RWPE1 (cell line): ENCODE measurements at regions not wholly inside any gene's neighbourhood (a gene's known extent, or its start where the extent isn't known, plus 50 kb on each side); places are given as distances from the start of the nearest gene placed in this dataset.
"Not testable (repeated sequence)": the region's sequence is repeated elsewhere in the genome, so short reads cannot be mapped to it uniquely, and the experiment has no call there.

Experiments used
- CTCF ChIA-PET: fragments of 350-600 bp; sonication (Branson Sonifier 250); formaldehyde crosslinking; extraction: SDS; loops from one replicate; lab custom pipeline; 2021; lab: Yijun Ruan, JAX
- POLR2A ChIA-PET: fragments of 400-600 bp; formaldehyde crosslinking; extraction: SDS; loops from one replicate; lab custom pipeline; 2020; ENCODE audit warnings: antibody characterized with exemption; ENCODE audit not compliant: low non-redundant PET; lab: Yijun Ruan, JAX
- DNase-seq: peaks from one replicate; pipeline ENCODE4 v3.0.0; 2012; ENCODE audit warnings: low spot score
- H3K27ac ChIP-seq: fragments of 450-650 bp; 2 replicates; pipeline ENCODE4 v1.5.1; 2017
- TF ChIP-seq, protein P1 (sequence below): fragments of 450-650 bp; conservative IDR thresholded peaks from 2 replicates; pipeline ENCODE4 v1.5.1; 2017; ENCODE audit warnings: low read depth, mild to moderate bottlenecking

DNA sequence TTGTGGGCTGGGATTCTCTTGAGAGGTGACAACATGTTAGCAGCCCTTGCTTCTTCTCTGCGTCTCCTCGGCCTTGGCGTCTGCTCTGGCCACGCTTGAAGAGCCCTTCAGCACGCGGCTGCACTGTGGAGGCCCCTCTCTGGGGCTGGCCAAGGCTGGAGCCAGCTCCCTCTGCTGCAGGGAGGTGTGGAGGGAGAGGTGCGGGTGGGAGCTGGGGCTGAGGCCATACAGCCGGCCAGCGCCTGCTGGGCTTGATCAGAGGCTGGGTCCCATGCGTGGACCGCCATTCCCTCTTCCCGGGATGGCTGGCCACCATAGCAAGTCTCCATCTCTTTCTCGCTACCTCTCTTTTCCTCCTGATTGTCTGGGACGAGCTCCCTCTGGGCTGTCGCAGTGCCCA, 539.0 kb downstream of the PCDH7 start:
- TF ChIP-seq, protein P1, sequence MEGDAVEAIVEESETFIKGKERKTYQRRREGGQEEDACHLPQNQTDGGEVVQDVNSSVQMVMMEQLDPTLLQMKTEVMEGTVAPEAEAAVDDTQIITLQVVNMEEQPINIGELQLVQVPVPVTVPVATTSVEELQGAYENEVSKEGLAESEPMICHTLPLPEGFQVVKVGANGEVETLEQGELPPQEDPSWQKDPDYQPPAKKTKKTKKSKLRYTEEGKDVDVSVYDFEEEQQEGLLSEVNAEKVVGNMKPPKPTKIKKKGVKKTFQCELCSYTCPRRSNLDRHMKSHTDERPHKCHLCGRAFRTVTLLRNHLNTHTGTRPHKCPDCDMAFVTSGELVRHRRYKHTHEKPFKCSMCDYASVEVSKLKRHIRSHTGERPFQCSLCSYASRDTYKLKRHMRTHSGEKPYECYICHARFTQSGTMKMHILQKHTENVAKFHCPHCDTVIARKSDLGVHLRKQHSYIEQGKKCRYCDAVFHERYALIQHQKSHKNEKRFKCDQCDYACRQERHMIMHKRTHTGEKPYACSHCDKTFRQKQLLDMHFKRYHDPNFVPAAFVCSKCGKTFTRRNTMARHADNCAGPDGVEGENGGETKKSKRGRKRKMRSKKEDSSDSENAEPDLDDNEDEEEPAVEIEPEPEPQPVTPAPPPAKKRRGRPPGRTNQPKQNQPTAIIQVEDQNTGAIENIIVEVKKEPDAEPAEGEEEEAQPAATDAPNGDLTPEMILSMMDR, result no peak
- ChIA-PET POLR2A (no interaction called here), CTCF (no interaction called here)
- no peak for DNase-seq
- no peak overlapping the region for H3K27ac ChIP-seq

DNA sequence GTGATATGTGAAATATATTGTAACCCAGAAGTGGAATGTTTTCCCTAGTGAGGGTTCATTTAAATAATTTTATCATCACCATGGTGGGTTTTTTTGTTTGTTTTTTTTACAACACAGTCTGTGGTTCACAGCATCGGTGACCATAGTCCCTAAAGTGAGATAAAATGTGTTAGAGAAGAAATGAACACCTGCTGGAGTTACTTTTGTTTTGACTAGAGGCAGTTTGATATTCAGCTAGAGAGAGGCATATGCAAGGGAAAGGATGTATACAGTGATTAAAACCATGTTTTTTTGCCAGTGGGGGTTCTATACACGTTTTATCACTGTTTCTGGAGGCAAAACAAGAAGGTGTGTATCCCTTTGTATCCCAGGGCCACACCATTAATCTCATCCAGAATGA, 541.5 kb downstream of the PCDH7 start:
- no peak for DNase-seq
- H3K27ac ChIP-seq, result no peak overlapping the region
- CTCF ChIA-PET, result no interaction called here
- TF ChIP-seq, protein P1, result no peak
- POLR2A ChIA-PET, result no interaction called here

DNA sequence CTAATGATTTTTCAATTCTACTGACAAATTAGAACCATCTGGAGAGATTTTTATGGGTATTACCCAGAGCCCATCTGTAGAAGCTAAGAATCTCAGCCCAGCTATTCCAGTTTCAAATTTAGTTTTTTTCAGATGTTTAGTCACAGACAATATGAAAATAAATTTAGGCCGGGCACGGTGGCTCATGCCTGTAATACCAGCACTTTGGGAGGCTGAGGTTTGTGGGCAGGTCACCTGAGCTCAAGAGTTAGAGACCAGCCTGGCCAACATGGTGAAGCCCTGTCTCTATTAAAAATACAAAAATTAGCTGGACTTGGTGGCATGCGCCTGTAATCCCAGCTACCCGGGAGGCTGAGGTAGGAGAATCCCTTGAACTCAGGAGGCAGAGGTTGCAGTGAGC, 545.9 kb downstream of the PCDH7 start:
- POLR2A ChIA-PET, H3K27ac ChIP-seq, CTCF ChIA-PET, DNase-seq: not testable (repeated sequence)

DNA sequence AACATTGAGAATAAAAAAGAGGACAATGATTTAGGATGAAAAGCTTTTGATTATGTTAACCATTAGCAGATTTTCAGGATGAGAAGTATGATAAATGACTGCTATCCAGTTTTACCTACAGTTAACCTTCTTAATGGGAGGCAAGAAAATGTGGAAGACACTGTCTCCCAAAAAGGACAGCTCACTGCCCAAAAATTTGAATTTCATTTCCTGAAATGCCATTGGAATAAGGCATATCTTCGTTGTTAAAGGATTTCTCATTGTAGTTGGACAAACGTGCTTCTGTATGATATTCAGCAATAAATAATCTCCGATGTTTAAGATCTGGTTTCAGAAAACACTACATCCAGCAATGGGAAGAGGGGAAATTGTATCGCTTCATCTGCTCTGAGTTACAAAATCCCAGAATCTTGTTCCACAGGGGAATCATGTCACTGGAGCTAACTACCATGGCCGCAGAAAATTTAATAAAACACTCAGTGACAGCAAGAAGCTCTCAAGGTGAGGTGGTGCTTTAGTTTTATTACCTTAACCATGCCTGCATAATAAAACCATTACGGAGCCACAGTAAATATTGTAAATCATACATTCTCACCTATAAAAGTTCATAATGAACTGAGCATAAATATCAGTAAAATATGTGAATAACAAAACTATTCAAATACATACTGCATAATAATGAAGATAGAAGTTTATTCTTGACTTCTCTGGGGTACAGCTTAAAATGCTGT, 552.3 kb downstream of the PCDH7 start:
- CTCF ChIA-PET, result no interaction called here
- no peak overlapping the region for H3K27ac ChIP-seq
- DNase-seq, result no peak
- TF ChIP-seq, protein P1, result no peak
- POLR2A ChIA-PET, result no interaction called here

DNA sequence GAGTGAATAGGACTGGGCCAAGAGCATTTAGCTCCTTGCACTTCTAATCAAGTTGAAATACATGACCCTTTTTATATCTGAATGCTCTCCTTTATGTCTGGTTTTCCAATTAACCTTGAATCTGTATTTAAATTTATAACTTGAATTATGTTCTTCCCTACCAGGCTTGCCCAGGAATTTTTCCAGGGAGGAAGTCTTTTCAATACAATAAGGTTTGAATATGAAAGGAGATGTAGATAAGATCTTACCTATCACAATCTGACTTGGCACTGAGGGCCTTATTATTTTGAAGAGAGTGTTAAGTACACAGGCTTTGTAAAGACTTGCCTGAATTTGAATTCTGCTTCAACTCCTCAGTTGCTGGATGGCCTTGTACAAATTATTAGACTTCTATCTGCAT, 555.7 kb downstream of the PCDH7 start:
- ChIA-PET POLR2A (no interaction called here), CTCF (no interaction called here)
- TF ChIP-seq, protein P1, result no peak
- no peak for DNase-seq
- H3K27ac ChIP-seq, result no peak overlapping the region

DNA sequence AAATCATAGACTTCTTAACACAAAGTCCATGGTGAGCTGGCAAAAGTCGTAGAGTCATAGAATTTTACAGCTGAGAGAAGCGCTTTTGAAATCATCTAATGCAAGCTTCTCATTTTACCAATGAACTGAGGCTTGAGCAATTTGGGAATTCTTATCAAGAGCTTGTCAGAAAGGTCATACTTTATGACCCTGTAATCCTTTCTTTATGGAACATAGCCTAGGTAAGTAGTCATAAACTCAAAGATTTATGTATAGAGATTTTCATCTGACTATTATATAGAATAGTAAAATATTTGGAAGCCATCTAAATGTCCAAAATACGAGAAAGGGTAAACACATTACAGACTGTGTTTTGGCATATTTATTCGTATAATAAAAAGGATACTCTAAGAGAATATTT, 563.5 kb downstream of the PCDH7 start:
- DNase-seq, result no peak
- TF ChIP-seq, protein P1, result no peak
- H3K27ac ChIP-seq, result no peak overlapping the region
- ChIA-PET CTCF (no interaction called here), POLR2A (no interaction called here)

DNA sequence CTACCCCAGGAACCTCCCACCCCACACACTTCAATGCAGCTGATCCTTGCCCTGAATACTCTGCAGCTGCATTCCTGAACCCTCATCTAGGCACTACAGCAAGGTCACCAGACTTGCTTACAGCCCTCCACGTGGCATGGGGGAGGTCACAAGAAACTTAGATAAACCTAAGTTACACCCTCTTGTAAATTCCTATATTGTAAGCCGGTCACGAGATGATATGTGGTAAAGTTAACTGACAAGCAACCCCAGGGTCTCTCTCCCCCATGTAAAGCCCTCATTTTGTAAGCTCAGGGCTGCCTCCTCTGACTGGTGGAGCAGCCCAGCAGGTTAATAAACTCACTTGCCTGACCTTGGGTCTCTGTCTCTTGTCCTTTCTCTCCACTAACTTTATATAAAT, 570.7 kb downstream of the PCDH7 start:
- no peak for DNase-seq
- ChIA-PET POLR2A (no interaction called here), CTCF (interaction anchor here (0.7 kb wide), 1 partner anchor 268 kb away, joined by 3 read pairs; no protein-coding TSS in a partner anchor)
- H3K27ac ChIP-seq, result no peak overlapping the region
- TF ChIP-seq, protein P1, result no peak
